Activated naive CD4-positive, alpha-beta T cell treated with anti-CD3 and anti-CD28 coated beads, Interleukin-2, amount 10 ng/mL, durations not matched to agents 7 days and 5 days (primary cell): ENCODE measurements at regions not wholly inside any gene's neighbourhood (a gene's known extent, or its start where the extent isn't known, plus 50 kb on each side); places are given as distances from the start of the nearest gene placed in this dataset.

Source experiments
- CTCF ChIA-PET: fragments of 350-600 bp; sonication (Branson Sonifier 250); formaldehyde crosslinking; loops from one replicate; lab custom pipeline; 2021; ENCODE audit warnings: antibody characterized with exemption; lab: Charles Lee
- DNase-seq: peaks from one replicate; pipeline ENCODE4 v3.0.0-alpha.2; 2020
- H3K27ac Mint-ChIP-seq: one replicate; pipeline ENCODE4 v1.8.0; 2021; ENCODE audit warnings: mild to moderate bottlenecking, moderate library complexity, mixed read lengths
- H3K27me3 Mint-ChIP-seq: one replicate; pipeline ENCODE4 v1.8.0; 2021; ENCODE audit warnings: mild to moderate bottlenecking, mixed read lengths
- H3K36me3 Mint-ChIP-seq: one replicate; pipeline ENCODE4 v1.8.0; 2021; ENCODE audit warnings: mixed read lengths
- H3K4me1 Mint-ChIP-seq: one replicate; pipeline ENCODE4 v1.8.0; 2021; ENCODE audit warnings: mixed read lengths
- H3K4me3 Mint-ChIP-seq: one replicate; pipeline ENCODE4 v1.8.0; 2021; ENCODE audit warnings: mild to moderate bottlenecking, moderate library complexity, mixed read lengths
- H3K9me3 Mint-ChIP-seq: one replicate; pipeline ENCODE4 v1.8.0; 2021; ENCODE audit warnings: mixed read lengths

GRCh38 chr2:2560374-2561015, 229.4 kb upstream of the MYT1L start:
- no peaks in the 10 kb centered on the region for H3K9me3 Mint-ChIP-seq
- no peaks in the 10 kb centered on the region for H3K4me1 Mint-ChIP-seq
- DNase-seq = no peak
- CTCF ChIA-PET = no interaction called here
- no peak overlapping the region for H3K4me3 Mint-ChIP-seq
- no peaks in the 10 kb centered on the region for H3K27me3 Mint-ChIP-seq
- H3K27ac Mint-ChIP-seq = no peak overlapping the region
- H3K36me3 Mint-ChIP-seq = no peaks in the 10 kb centered on the region

DNA sequence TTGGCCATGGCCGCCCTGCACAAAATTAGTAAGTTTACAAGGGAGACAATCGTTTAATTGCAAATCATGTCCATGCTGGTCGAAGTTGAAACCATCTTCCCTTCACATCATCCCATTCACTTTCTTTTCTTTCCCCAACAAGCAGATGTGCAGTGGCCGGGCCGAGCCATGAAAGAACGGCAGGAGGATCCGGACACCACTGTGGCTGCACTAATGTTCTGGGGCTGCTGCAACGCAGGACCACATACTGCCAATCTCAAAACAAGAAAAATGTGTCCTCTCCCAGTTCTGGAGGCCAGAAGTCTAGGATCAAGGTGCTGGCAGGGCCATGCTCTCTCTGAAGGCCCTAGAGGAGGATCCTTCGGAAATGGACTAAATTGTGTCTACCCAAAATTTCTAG, 227.4 kb upstream of the MYT1L start:
- DNase-seq = no peak
- H3K27ac Mint-ChIP-seq = no peak overlapping the region
- no peaks in the 10 kb centered on the region for H3K36me3 Mint-ChIP-seq
- H3K4me3 Mint-ChIP-seq = no peak overlapping the region
- H3K4me1 Mint-ChIP-seq = no peaks in the 10 kb centered on the region
- CTCF ChIA-PET = no interaction called here
- no peaks in the 10 kb centered on the region for H3K27me3 Mint-ChIP-seq
- H3K9me3 Mint-ChIP-seq = no peaks in the 10 kb centered on the region

DNA sequence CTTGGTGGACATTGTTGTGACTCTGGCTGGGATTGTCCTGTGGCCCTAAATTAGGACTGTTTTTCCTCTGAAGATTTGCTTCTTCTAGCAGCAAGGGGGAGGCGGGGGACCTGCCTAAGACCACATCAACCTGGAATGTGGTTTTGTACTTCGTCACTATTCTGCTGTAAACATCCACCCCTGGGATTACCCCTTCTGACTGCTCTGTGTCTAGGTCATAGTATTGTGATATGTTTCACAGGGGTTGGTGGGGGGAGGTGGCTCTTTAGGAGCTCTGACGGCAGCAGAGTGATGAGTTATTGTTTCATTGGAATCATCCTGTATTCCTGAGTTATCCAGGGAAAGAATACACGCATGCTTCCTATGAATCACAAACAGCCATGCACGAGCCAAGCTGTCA, 226.4 kb upstream of the MYT1L start:
- no peaks in the 10 kb centered on the region for H3K36me3 Mint-ChIP-seq
- H3K27me3 Mint-ChIP-seq = no peaks in the 10 kb centered on the region
- no peak for DNase-seq
- peaks cover 7% of the 10 kb centered on the region for H3K9me3 Mint-ChIP-seq
- no peak overlapping the region for H3K27ac Mint-ChIP-seq
- CTCF ChIA-PET = no interaction called here
- H3K4me1 Mint-ChIP-seq = no peaks in the 10 kb centered on the region
- H3K4me3 Mint-ChIP-seq = no peak overlapping the region

GRCh38 chr2:2550856-2551255, 219.8 kb upstream of the MYT1L start:
- no peak for DNase-seq
- Mint-ChIP-seq H3K27ac (no peak overlapping the region), H3K9me3 (peaks cover 11% of the 10 kb centered on the region), H3K4me1 (no peaks in the 10 kb centered on the region), H3K4me3 (no peak overlapping the region), H3K27me3 (no peaks in the 10 kb centered on the region), H3K36me3 (no peaks in the 10 kb centered on the region)
- CTCF ChIA-PET = no interaction called here

GRCh38 chr2:2547911-2548310, 216.8 kb upstream of the MYT1L start:
- Mint-ChIP-seq H3K27ac (no peak overlapping the region), H3K36me3 (no peaks in the 10 kb centered on the region), H3K9me3 (peaks cover 6% of the 10 kb centered on the region), H3K27me3 (no peaks in the 10 kb centered on the region), H3K4me1 (no peaks in the 10 kb centered on the region), H3K4me3 (no peak overlapping the region)
- CTCF ChIA-PET = no interaction called here
- no peak for DNase-seq

- CTCF ChIA-PET = no interaction called here
- H3K27ac Mint-ChIP-seq = no peak overlapping the region
- no peak overlapping the region for H3K4me3 Mint-ChIP-seq
- H3K27me3 Mint-ChIP-seq = no peaks in the 10 kb centered on the region
- H3K36me3 Mint-ChIP-seq = no peaks in the 10 kb centered on the region
- DNase-seq = no peak
- peaks cover 4% of the 10 kb centered on the region for H3K9me3 Mint-ChIP-seq
- no peaks in the 10 kb centered on the region for H3K4me1 Mint-ChIP-seq
These were observed 216.4 kb upstream of the MYT1L start for GRCh38 chr2:2547451-2547850.

GRCh38 chr2:2546046-2546445, 215.0 kb upstream of the MYT1L start:
- Mint-ChIP-seq H3K9me3 (no peaks in the 10 kb centered on the region), H3K27ac (no peak overlapping the region), H3K27me3 (no peaks in the 10 kb centered on the region), H3K4me3 (no peak overlapping the region), H3K36me3 (no peaks in the 10 kb centered on the region), H3K4me1 (no peaks in the 10 kb centered on the region)
- CTCF ChIA-PET = no interaction called here
- no peak for DNase-seq

GRCh38 chr2:2542966-2543611, 212.0 kb upstream of the MYT1L start:
- no peaks in the 10 kb centered on the region for H3K4me1 Mint-ChIP-seq
- CTCF ChIA-PET = no interaction called here
- no peak for DNase-seq

GRCh38 chr2:2542316-2542715, 211.2 kb upstream of the MYT1L start:
- DNase-seq = no peak
- Mint-ChIP-seq H3K27ac (no peak overlapping the region), H3K36me3 (no peaks in the 10 kb centered on the region), H3K9me3 (no peaks in the 10 kb centered on the region), H3K27me3 (no peaks in the 10 kb centered on the region), H3K4me1 (no peaks in the 10 kb centered on the region), H3K4me3 (no peak overlapping the region)
- CTCF ChIA-PET = no interaction called here

More at GRCh38 chr2:2542966-2543611, 212.0 kb upstream of the MYT1L start:
- Mint-ChIP-seq H3K4me3 (no peak overlapping the region), H3K36me3 (no peaks in the 10 kb centered on the region), H3K27me3 (no peaks in the 10 kb centered on the region), H3K27ac (no peak overlapping the region), H3K9me3 (no peaks in the 10 kb centered on the region)

DNA sequence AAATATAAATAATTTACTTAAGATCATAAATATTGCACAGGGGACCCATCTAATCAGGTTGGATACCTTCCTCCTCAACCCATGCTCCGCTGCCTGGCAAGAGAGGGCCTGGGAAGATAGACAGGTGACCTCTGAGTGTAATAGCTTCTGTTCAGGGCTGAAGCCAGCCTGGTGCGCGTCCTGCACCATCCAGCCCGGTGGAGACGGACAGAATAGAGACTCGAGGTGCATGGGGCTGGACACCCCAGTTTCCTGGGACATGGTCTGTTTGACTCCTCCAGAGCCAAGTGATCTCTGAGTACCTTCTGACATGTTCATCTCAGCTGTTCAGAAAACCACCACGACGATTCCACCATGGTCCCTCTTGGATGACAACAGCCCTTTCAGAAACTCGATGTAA, 209.3 kb upstream of the MYT1L start:
- H3K36me3 Mint-ChIP-seq = no peaks in the 10 kb centered on the region
- H3K27ac Mint-ChIP-seq = no peak overlapping the region
- CTCF ChIA-PET = no interaction called here
- H3K4me3 Mint-ChIP-seq = no peak overlapping the region
- no peak for DNase-seq
- H3K27me3 Mint-ChIP-seq = no peaks in the 10 kb centered on the region
- no peaks in the 10 kb centered on the region for H3K4me1 Mint-ChIP-seq
- no peaks in the 10 kb centered on the region for H3K9me3 Mint-ChIP-seq

GRCh38 chr2:2536416-2537056, 205.5 kb upstream of the MYT1L start:
- Mint-ChIP-seq H3K9me3 (no peaks in the 10 kb centered on the region), H3K4me1 (no peaks in the 10 kb centered on the region), H3K27me3 (no peaks in the 10 kb centered on the region), H3K27ac (no peak overlapping the region), H3K4me3 (no peak overlapping the region), H3K36me3 (no peaks in the 10 kb centered on the region)
- DNase-seq = no peak
- CTCF ChIA-PET = no interaction called here

DNA sequence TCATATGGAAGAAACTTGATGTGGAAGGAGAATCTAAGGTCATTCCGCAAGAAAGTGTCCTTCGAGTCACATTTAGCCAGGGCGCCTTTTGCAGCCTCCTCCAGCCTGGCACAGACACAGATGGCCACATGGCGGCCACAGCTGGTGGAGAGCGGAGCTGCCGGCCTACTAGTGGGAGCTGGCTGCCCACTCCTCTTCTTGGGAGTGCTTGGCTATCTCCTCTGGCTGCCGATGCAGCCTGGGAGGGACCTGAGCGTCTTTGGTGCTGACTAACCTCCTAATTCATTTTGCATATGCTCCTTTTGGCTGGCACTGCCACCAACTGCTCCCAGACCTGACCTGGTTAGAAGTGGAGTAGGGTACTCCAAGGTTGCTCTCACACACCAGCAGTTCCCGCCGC, 199.3 kb upstream of the MYT1L start:
- no peaks in the 10 kb centered on the region for H3K27me3 Mint-ChIP-seq
- H3K4me3 Mint-ChIP-seq = no peak overlapping the region
- H3K4me1 Mint-ChIP-seq = no peaks in the 10 kb centered on the region
- CTCF ChIA-PET = no interaction called here
- no peak for DNase-seq
- H3K27ac Mint-ChIP-seq = no peak overlapping the region
- no peaks in the 10 kb centered on the region for H3K36me3 Mint-ChIP-seq
- H3K9me3 Mint-ChIP-seq = no peaks in the 10 kb centered on the region

DNA sequence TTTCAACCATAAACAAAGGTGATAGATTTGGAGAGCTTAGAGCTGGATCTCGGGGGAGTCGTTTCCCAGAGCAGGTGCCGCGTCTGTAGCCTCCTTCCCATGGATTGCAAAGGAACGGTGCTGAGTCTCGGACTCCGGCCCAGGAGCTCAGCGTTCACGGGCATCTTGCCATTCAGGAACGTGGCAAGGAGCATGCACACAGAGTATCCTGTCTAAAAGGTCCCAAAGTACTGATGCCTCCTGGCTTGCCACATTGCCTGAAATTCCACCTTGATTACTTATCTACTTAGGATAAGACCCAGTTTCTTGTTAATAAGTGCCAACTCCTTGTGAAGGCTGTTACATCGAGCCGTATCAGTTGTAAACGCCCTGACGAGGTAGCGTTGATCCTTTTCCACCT, 197.8 kb upstream of the MYT1L start:
- H3K27me3 Mint-ChIP-seq = no peaks in the 10 kb centered on the region

GRCh38 chr2:2527148-2527547, 196.1 kb upstream of the MYT1L start:
- CTCF ChIA-PET = no interaction called here
- H3K4me1 Mint-ChIP-seq = no peaks in the 10 kb centered on the region
- no peak for DNase-seq

More for the DNA sequence above, 197.8 kb upstream of the MYT1L start:
- CTCF ChIA-PET = no interaction called here
- Mint-ChIP-seq H3K36me3 (no peaks in the 10 kb centered on the region), H3K9me3 (no peaks in the 10 kb centered on the region), H3K27ac (no peak overlapping the region), H3K4me1 (no peaks in the 10 kb centered on the region), H3K4me3 (no peak overlapping the region)
- no peak for DNase-seq

GRCh38 chr2:2524348-2524941, 193.4 kb upstream of the MYT1L start:
- no peak overlapping the region for H3K4me3 Mint-ChIP-seq
- no peaks in the 10 kb centered on the region for H3K27me3 Mint-ChIP-seq
- no peaks in the 10 kb centered on the region for H3K4me1 Mint-ChIP-seq
- CTCF ChIA-PET = no interaction called here
- no peak for DNase-seq
- H3K36me3 Mint-ChIP-seq = no peaks in the 10 kb centered on the region
- H3K9me3 Mint-ChIP-seq = no peaks in the 10 kb centered on the region
- no peak overlapping the region for H3K27ac Mint-ChIP-seq

More at GRCh38 chr2:2527148-2527547, 196.1 kb upstream of the MYT1L start:
- Mint-ChIP-seq H3K27ac (no peak overlapping the region), H3K4me3 (no peak overlapping the region), H3K36me3 (no peaks in the 10 kb centered on the region), H3K9me3 (no peaks in the 10 kb centered on the region), H3K27me3 (no peaks in the 10 kb centered on the region)
